GM12878 (cell line): ENCODE measurements at regions not wholly inside any gene's neighbourhood (a gene's known extent, or its start where the extent isn't known, plus 50 kb on each side); places are given as distances from the start of the nearest gene placed in this dataset.

Experiments
- ATAC-seq: fragments of 200-7000 bp; cut with Tn5 transposase; 3 replicates; pipeline ENCODE4 v1.9.1; 2020; ENCODE audit warnings: mild to moderate bottlenecking, moderate library complexity
- BruUV-seq: library from RNA; stranded (reverse); fragments of 400-500 nt; replicated peaks from 2 replicates; lab custom pipeline; 2021; lab: Mats Ljungman, UMichigan
- CTCF ChIA-PET: fragments of 300-600 bp; sonication (Branson Sonifier 250); formaldehyde crosslinking; extraction: SDS; loops from one replicate; lab custom pipeline; 2021; ENCODE audit warnings: inconsistent platforms; lab: Yijun Ruan, JAX
- POLR2A ChIA-PET: fragments of 350-600 bp; formaldehyde crosslinking; extraction: SDS; loops from one replicate; lab custom pipeline; 2021; ENCODE audit warnings: inconsistent platforms; lab: Charles Lee
- RAD21 ChIA-PET: fragments of 300-600 bp; sonication (Branson Sonifier 250); formaldehyde crosslinking; loops from one replicate; lab custom pipeline; 2023; ENCODE audit warnings: antibody characterized with exemption; ENCODE audit not compliant: unreplicated experiment; lab: Charles Lee
- SMC1A ChIA-PET: fragments of 300-600 bp; sonication (Branson Sonifier 250); formaldehyde crosslinking; loops from one replicate; lab custom pipeline; 2023; ENCODE audit not compliant: unreplicated experiment, uncharacterized antibody; lab: Charles Lee
- DNase-seq: peaks from one replicate; pipeline ENCODE4 v3.0.0-alpha.2; 2011; ENCODE audit warnings: low read depth, low spot score
- FAIRE-seq: peaks from 3 replicates; lab custom pipeline; 2011; peaks lifted over from hg19 to GRCh38; lab: Jason Lieb, UNC
- H2AFZ ChIP-seq: 2 replicates; pipeline ENCODE4 v1.6.0; 2011; ENCODE audit warnings: low read depth, low read length, control low read depth; ENCODE audit not compliant: control insufficient read depth
- H3K27ac ChIP-seq: 2 replicates; pipeline ENCODE4 v1.5.1; 2011; ENCODE audit warnings: control low read depth; ENCODE audit not compliant: control insufficient read depth, insufficient read depth
- H3K27me3 ChIP-seq, 2 experiments: replicated peaks in 1 of 2; 2 replicates each; pipeline versions ENCODE4 v1.6.0 to v1.6.1; 2011; ENCODE audit warnings: low read length in 1 of 2; ENCODE audit not compliant: control insufficient read depth in 2 of 2, insufficient read depth in 2 of 2
- H3K36me3 ChIP-seq, 2 experiments: 2 replicates each; pipeline ENCODE4 v1.5.1; 2011; ENCODE audit warnings: low read length in 1 of 2; ENCODE audit not compliant: control insufficient read depth in 2 of 2, insufficient read depth in 2 of 2
- H3K4me1 ChIP-seq: 2 replicates; pipeline ENCODE4 v1.6.1; 2011; ENCODE audit warnings: mild to moderate bottlenecking, low read length, moderate library complexity, mixed read lengths; ENCODE audit not compliant: control insufficient read depth, insufficient read depth
- H3K4me2 ChIP-seq: 2 replicates; pipeline ENCODE4 v1.6.0; 2011; ENCODE audit warnings: control low read depth; ENCODE audit not compliant: control insufficient read depth, insufficient read depth
- H3K4me3 ChIP-seq: fragments of 200-600 bp; sonication (generic); 2 replicates; pipeline ENCODE4 v1.5.1; 2016
- H3K79me2 ChIP-seq: 2 replicates; pipeline ENCODE4 v1.6.0; 2011; ENCODE audit warnings: low read length; ENCODE audit not compliant: control insufficient read depth, insufficient read depth
- H3K9ac ChIP-seq: 2 replicates; pipeline ENCODE4 v1.8.0; 2011; ENCODE audit warnings: low read length, control low read depth, mixed read lengths; ENCODE audit not compliant: control insufficient read depth, insufficient read depth
- H3K9me3 ChIP-seq: replicated peaks from 3 replicates; pipeline ENCODE4 v1.5.1; 2011; ENCODE audit warnings: mild to moderate bottlenecking, low read length; ENCODE audit not compliant: control insufficient read depth, insufficient read depth
- H4K20me1 ChIP-seq: 2 replicates; pipeline ENCODE4 v1.6.0; 2011; ENCODE audit not compliant: control insufficient read depth, insufficient read depth
- CBX3 ChIP-seq: fragments of 200-600 bp; sonication (generic); IDR thresholded peaks from 2 replicates; pipeline ENCODE4 v1.6.1; 2016; ENCODE audit warnings: low read depth, borderline replicate concordance
- CEBPB ChIP-seq, 2 experiments: fragments of 150-350 bp in 1 of 2; IDR thresholded peaks; 2 replicates each; pipeline ENCODE4 v1.6.1; 2012 to 2014; ENCODE audit warnings: low read depth in 2 of 2, low read length in 2 of 2, borderline replicate concordance in 1 of 2, inconsistent platforms in 1 of 2
- NRF1 ChIP-seq: conservative IDR thresholded peaks from 2 replicates; pipeline ENCODE4 v1.6.1; 2011; ENCODE audit warnings: mild to moderate bottlenecking, low read depth, low read length, improper control_type of control experiment
- SMAD1 ChIP-seq: fragments of 450-650 bp; IDR thresholded peaks from 2 replicates; pipeline ENCODE4 v1.6.1; 2018; ENCODE audit warnings: mild to moderate bottlenecking, low read depth; ENCODE audit not compliant: partially characterized antibody
- YBX1 ChIP-seq: fragments of 450-650 bp; IDR thresholded peaks from 2 replicates; pipeline ENCODE4 v1.6.1; 2016; ENCODE audit warnings: antibody characterized with exemption
- ZBTB40 ChIP-seq: fragments of 450-650 bp; IDR thresholded peaks from 2 replicates; pipeline ENCODE4 v1.6.1; 2016; ENCODE audit warnings: mild to moderate bottlenecking, moderate library complexity, borderline replicate concordance
- ZZZ3 ChIP-seq: IDR thresholded peaks from 2 replicates; pipeline ENCODE4 v1.6.1; 2011; ENCODE audit warnings: low read depth; ENCODE audit not compliant: control insufficient read depth, insufficient read length
- in situ Hi-C: fragments of 300-500 bp; cut with MboI; formaldehyde crosslinking; loops from 9 replicates; pipeline ENCODE4 v1.14.3; 2018; ENCODE audit warnings: mixed read lengths
- intact Hi-C: fragments of 100-400 bp; cut with micrococcal nuclease; formaldehyde crosslinking; loops from one replicate; pipeline ENCODE4 v1.14.2; 2022; ENCODE audit not compliant: unreplicated experiment

- TF ChIP-seq ZBTB40 (no peak), ZZZ3 (no peak), CEBPB (IDR thresholded peaks at IDR 0.05; ENCODE audit: borderline replicate concordance in 1 of 2, low read depth in 2 of 2, low read length in 2 of 2) (no peak), SMAD1 (no peak)
- TF ChIP-seq, all 136 proteins: peak for 0
These were observed 929.9 kb upstream of the MBL2 start (continued) for GRCh38 chr10:53702489-53702888.

- H3K79me2 ChIP-seq, result no peaks in the 10 kb centered on the region
- H3K27ac ChIP-seq, result no peak overlapping the region
- TF ChIP-seq CBX3 (no peak), NRF1 (no peak), YBX1 (no peak)
- no peak overlapping the region for H2AFZ ChIP-seq
- ChIA-PET POLR2A (no interaction called here), CTCF (no interaction called here), SMC1A (no interaction called here), RAD21 (no interaction called here)
- BruUV-seq, result no TSS peak
- no peak overlapping the region for H3K4me3 ChIP-seq
- DNase-seq, result no peak
- H3K4me1 ChIP-seq, result no peaks in the 10 kb centered on the region
- H3K27me3 ChIP-seq, result no peaks in the 10 kb centered on the region
- H3K4me2 ChIP-seq, result no peak overlapping the region
- no peaks in the 10 kb centered on the region for H3K36me3 ChIP-seq
- no peaks in the 10 kb centered on the region for H4K20me1 ChIP-seq
- ATAC-seq, result no peak
- intact Hi-C loops, result no loop called here
- H3K9ac ChIP-seq, result no peak overlapping the region
- in situ Hi-C loops, result no loop called here
- H3K9me3 ChIP-seq, result no peaks in the 10 kb centered on the region
- no peak for FAIRE-seq
These were observed 928.6 kb upstream of the MBL2 start for GRCh38 chr10:53701213-53701612.
